HAP-1 (cell line): ENCODE measurements at regions not wholly inside any gene's neighbourhood (a gene's known extent, or its start where the extent isn't known, plus 50 kb on each side); places are given as distances from the start of the nearest gene placed in this dataset.
A peak's percentile ranks its signal among the peaks of the same experiment; 100 is the strongest.

Source experiments
- DNase-seq, 2 experiments: peaks; one replicate each; pipeline ENCODE4 v3.0.0-alpha.2; 2016 to 2020; ENCODE audit warnings: low spot score in 2 of 2
- H3K27me3 ChIP-seq: fragments of 250-450 bp; sonication (Bioruptor Pico); 2 replicates; pipeline ENCODE4 v1.5.1; 2020; ENCODE audit warnings: low read depth, mild to moderate bottlenecking, moderate library complexity
- H3K36me3 ChIP-seq: fragments of 250-450 bp; sonication (Bioruptor Pico); replicated peaks from 2 replicates; pipeline ENCODE4 v1.5.1; 2020; ENCODE audit warnings: mild to moderate bottlenecking
- H3K4me1 ChIP-seq: fragments of 250-450 bp; sonication (Bioruptor Pico); 2 replicates; pipeline ENCODE4 v1.5.1; 2020; ENCODE audit warnings: mild to moderate bottlenecking
- H3K4me3 ChIP-seq: fragments of 250-450 bp; sonication (Bioruptor Pico); 2 replicates; pipeline ENCODE4 v1.5.1; 2020; ENCODE audit warnings: mild to moderate bottlenecking, moderate library complexity
- H3K9me3 ChIP-seq: fragments of 250-450 bp; sonication (Bioruptor Pico); 2 replicates; pipeline ENCODE4 v1.5.1; 2020; ENCODE audit warnings: mild to moderate bottlenecking, moderate library complexity
- in situ Hi-C: fragments of 300-500 bp; cut with MboI; formaldehyde crosslinking; loops from 3 replicates; pipeline ENCODE4 v1.14.3; 2020; ENCODE audit warnings: low sequenced_read_pairs, inconsistent platforms, mixed read lengths

DNA sequence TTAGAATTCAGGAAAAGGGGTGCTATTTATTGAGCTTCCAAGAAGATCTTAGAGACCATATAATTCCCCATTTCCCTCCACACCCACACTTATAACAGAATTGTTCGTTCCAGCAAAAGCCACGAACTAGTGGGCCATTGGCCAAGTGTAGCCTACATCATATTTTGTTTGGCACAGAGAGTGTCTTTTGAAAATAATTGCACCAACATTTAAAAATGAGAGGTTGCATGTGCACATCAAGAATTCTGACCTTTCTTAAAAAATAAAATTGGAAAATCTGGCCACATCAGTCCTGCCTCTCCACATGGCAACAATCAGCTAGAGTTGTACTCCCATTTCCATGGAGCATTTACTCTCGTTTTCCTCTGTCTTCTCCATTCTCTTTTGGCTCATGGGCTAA, 655.5 kb upstream of the FANCL start:
- Histone ChIP-seq H3K9me3 (no peaks in the 10 kb centered on the region), H3K4me1 (no peaks in the 10 kb centered on the region), H3K4me3 (no peak overlapping the region), H3K27me3 (peaks cover 5% of the 10 kb centered on the region; the same call in 1 of the 2 replicates), H3K36me3 (no peaks in the 10 kb centered on the region)
- in situ Hi-C loops, result no loop called here
- DNase-seq, result no peak

DNA sequence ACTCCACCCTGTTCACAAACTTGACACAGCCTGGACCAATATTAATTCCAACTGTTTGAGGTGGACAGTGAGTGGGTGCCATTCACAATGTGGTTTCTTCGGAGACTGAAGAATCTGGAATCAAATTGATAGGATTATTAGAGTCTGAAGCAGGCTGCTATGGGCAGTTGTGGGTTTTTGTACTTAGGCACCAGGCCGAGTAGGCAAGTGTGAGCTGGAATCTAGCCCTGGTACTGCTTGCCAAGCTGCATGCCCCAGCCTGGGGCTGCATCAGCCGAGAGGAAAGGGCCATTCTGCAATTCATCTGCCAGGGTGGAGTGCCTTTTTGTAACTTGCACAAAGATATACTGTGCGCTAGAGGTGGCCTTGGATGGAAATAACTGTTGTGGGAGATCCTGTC, 654.7 kb upstream of the FANCL start:
- in situ Hi-C loops, result no loop called here
- H3K27me3 ChIP-seq, result peaks cover 5% of the 10 kb centered on the region; the same call in 1 of the 2 replicates
- no peak for DNase-seq

DNA sequence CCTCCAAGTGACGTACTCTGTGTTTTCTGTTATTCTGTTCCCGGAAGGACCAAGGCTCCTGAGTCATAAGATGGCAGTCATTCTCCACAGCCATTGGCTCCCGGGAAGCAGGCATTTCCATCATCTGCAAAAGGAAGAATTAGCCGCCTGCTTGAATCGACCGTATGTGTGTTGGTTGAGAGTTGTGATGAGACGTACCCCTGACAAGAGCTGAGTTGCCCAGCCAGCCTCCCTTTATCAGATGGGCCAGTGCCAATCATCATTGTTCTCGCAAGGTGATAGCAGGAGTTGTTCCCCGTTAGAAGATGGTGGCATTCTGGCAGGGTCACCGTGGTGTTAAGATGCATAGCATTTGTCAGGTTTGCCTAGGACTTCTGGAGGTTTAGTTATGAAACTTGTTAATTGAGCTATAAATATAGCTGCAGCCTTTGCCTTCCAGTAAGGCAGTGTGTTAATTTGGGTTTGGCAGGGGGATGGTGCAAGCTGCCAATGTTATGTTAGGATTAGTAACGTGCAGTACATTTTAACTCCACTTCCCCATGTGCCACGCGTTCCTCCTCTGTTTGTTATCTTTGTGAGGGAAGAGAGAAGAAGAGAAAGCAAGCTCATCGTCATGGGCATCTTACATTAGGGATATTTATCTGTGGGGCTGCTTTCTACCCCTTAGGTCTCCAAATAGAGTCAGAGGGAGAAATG, 652.7 kb upstream of the FANCL start:
- Histone ChIP-seq H3K27me3 (peaks cover 5% of the 10 kb centered on the region; the same call in 1 of the 2 replicates), H3K4me1 (no peaks in the 10 kb centered on the region), H3K4me3 (no peak overlapping the region), H3K9me3 (no peaks in the 10 kb centered on the region), H3K36me3 (no peaks in the 10 kb centered on the region)
- DNase-seq, result no peak
- in situ Hi-C loops, result no loop called here

More for the DNA sequence above, 654.7 kb upstream of the FANCL start:
- Histone ChIP-seq H3K4me3 (no peak overlapping the region), H3K4me1 (no peaks in the 10 kb centered on the region), H3K36me3 (no peaks in the 10 kb centered on the region), H3K9me3 (no peaks in the 10 kb centered on the region)

DNA sequence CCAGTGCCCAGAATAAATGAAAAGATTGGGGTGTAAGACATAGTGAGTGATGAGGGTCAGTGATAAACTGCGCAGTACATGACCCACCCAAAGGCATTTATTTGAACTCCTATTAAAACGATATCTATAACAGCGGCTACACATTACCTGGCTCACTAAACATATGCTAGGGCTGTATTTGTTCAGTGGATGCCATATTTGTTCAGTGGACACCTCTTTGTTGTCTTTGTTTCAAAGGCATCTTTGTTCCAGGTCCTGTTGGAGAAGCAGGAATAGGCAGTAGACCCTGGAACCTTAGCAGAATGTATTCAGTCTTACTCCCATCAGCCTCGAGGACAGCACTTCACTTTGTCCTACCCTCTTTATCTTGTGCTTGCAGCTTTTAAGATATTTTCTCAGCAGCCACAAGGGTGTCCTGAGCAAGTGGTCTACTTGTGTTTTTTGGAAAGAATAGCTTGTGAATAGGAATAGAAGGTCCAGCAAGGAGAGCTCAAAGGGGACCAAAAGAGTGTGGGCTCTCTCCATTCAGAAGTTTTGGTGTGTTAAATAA, 650.8 kb upstream of the FANCL start:
- DNase-seq, result no peak
- H3K4me3 ChIP-seq, result no peak overlapping the region
- H3K9me3 ChIP-seq, result no peaks in the 10 kb centered on the region
- H3K4me1 ChIP-seq, result no peaks in the 10 kb centered on the region
- in situ Hi-C loops, result no loop called here
- H3K36me3 ChIP-seq, result no peaks in the 10 kb centered on the region
- peaks cover 5% of the 10 kb centered on the region; the same call in 1 of the 2 replicates for H3K27me3 ChIP-seq

DNA sequence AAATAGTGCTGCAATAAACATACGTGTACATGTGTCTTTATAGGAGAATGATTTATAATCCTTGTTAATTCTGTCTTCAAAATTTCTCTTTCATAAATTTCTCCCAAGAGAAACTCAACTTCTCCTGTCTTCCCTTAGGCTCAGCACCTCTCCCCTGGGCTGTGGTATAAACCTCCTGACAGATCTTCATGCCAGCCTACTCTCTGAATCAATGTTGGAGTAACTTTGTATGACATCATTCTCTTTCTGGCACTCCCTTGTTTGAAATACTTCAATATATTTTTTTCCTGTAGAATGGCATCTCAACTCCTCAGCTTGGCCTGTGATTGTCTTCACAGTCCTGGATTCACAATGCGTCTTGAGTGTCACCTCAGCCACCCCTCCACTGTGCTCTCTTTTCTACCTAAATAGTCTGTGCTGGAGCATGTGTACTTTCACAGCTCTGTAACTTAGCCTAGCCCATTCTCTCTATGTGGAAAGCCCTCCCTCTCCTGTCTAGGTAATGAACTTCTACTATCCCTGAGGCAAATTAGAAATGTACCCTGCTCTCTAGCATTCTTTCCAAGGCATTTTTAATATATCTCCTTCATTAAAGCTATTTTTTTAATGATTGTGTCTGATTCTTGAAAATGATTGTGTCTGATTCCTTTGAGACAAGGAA, 649.9 kb upstream of the FANCL start:
- in situ Hi-C loops, result no loop called here
- DNase-seq, result no peak
- Histone ChIP-seq H3K4me1 (no peaks in the 10 kb centered on the region), H3K9me3 (no peaks in the 10 kb centered on the region), H3K36me3 (no peaks in the 10 kb centered on the region), H3K27me3 (peaks cover 5% of the 10 kb centered on the region; the same call in 1 of the 2 replicates), H3K4me3 (no peak overlapping the region)

DNA sequence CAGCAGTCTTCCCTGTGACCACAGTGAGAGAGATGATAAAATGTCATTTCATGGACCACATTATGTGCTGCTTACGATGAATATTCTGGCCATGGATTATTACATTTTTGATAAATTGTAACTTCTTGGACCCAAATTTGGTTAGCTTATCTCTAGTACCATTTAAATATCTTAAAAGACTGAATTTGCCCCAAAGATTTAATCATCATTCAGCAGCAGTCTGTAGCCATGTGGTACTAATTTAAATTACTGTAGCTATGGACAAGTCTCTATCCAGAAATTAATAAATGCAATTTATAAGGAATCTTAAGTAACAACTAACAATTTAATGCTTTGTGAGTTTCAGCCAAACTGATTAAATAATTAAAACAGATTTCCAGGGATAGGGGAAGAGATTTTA, 644.9 kb upstream of the FANCL start:
- no peaks in the 10 kb centered on the region for H3K27me3 ChIP-seq
- DNase-seq, result no peak
- no peak overlapping the region for H3K4me3 ChIP-seq
- H3K9me3 ChIP-seq, result no peaks in the 10 kb centered on the region
- no peaks in the 10 kb centered on the region for H3K36me3 ChIP-seq
- no peaks in the 10 kb centered on the region for H3K4me1 ChIP-seq
- in situ Hi-C loops, result no loop called here

DNA sequence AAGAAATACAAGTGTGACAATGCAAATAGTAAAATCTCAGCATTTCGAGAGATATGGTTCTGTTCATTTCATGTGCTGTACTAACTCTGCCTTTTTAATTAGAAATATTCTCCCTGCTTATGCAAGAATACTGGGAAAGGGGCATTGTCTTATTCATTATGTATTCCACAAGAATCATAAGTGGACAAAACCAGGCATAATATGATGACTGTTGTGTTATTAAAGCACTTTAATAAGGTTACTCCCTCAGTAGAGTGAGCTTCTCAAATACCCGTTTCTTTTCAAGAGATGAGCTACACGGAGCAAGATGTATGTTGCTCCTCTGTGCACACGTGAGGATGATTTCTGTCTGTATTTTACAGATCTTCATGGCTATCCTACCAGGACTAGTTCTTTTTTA, 638.7 kb upstream of the FANCL start:
- Histone ChIP-seq H3K4me3 (no peak overlapping the region), H3K4me1 (no peaks in the 10 kb centered on the region), H3K9me3 (no peaks in the 10 kb centered on the region), H3K36me3 (no peaks in the 10 kb centered on the region), H3K27me3 (peaks cover 3% of the 10 kb centered on the region; the same call in 1 of the 2 replicates)
- in situ Hi-C loops, result no loop called here
- DNase-seq, result no peak

DNA sequence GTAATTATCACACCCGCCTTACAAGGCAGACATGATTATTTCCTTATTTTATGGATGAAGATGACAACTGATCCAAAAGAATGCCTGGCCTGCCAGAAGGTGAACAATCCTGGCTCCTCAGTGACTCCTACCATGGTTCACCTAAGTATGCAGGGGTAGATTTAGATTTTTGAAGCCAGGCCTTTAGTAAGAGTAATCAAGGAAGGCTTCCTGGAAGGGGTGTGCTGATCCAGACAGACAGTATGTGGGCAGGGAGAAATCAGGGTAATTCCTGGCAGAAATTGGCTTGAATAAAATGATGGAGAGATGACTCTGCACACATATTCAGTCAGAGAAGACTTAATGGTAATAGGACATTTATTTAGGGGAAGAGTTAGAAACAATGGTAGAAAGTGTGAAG, 637.7 kb upstream of the FANCL start:
- Histone ChIP-seq H3K36me3 (no peaks in the 10 kb centered on the region), H3K4me3 (no peak overlapping the region), H3K27me3 (peaks cover 3% of the 10 kb centered on the region; the same call in 1 of the 2 replicates), H3K9me3 (no peaks in the 10 kb centered on the region), H3K4me1 (no peaks in the 10 kb centered on the region)
- DNase-seq, result no peak
- in situ Hi-C loops, result no loop called here

DNA sequence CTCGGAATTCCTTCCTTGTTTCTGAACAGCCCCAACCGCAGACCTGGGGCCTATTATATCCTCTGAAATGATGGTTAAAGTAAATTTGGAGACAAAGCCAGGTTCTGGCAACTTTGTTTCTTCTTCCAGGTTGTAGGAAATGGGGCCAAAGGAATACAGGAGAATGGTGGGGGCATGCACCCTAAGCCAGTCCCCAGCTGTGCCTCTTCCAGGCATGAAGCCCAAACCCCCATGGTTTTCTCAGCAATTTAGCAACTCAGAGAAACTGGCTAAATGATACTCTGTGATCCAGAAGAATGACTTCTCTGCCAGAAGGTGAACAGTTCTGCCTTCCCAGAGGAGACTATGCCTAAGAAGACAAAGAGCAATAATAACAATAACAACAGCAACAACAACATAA, 635.0 kb upstream of the FANCL start:
- Histone ChIP-seq H3K36me3 (no peaks in the 10 kb centered on the region), H3K4me3 (no peak overlapping the region), H3K9me3 (no peaks in the 10 kb centered on the region), H3K4me1 (no peaks in the 10 kb centered on the region), H3K27me3 (peaks cover 3% of the 10 kb centered on the region; the same call in 1 of the 2 replicates)
- in situ Hi-C loops, result no loop called here
- no peak for DNase-seq

DNA sequence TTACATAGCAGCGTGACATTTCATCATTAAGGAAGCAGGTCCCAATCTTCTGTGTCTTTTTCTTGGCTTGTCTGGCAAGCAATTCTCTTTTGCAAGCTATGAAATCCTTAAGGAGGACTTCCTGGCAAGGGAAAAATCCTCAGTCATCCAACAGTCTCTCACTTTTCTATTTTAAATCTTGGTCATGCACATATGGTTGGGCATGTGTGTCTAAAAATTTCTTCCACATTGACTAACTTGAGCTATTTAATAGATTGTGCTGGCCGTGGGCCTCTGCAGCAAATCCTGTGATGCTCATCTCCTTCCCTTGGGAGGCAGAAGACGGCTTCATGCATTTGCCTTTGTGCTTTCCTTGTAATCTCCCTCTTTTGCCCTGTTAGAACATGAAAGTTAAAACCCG, 634.3 kb upstream of the FANCL start:
- H3K27me3 ChIP-seq, result peaks cover 3% of the 10 kb centered on the region; the same call in 1 of the 2 replicates
- no peak overlapping the region for H3K4me3 ChIP-seq
- no peaks in the 10 kb centered on the region for H3K4me1 ChIP-seq
- H3K9me3 ChIP-seq, result no peaks in the 10 kb centered on the region
- in situ Hi-C loops, result no loop called here
- no peak for DNase-seq
- no peaks in the 10 kb centered on the region for H3K36me3 ChIP-seq

DNA sequence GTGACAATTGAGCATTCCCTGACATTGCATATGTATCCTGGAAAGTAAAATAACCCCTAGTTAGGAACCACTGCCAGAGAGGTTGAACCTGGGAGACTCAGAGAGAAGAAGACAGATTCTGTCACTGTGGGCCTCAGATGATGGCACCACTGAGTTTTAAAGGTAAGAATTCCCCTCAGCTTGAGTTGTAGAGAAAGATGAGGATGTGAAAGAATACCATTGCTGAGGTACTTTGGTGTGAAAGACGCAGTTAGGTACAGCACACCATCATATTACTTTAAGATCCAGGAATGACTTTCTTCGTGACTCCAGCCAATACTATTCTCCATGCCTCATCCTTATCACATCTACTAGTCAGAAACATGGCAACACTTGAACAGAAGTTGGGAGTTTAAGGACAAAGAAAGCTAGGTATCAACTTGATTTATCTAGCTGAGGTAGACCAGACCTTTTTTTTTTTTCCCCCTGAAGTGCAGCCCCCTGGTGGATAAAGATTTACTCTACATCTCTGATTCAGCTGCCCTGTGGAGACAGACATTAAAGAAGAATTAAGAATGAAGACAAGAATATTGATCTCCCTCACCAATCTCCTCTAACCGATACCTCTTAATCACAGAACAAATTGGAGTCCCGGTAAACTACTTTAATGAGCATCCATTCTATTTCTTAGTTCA, 630.5 kb upstream of the FANCL start:
- peak in 1 of 2 experiments; percentile 10 for DNase-seq
- Histone ChIP-seq H3K36me3 (no peaks in the 10 kb centered on the region), H3K9me3 (no peaks in the 10 kb centered on the region), H3K27me3 (no peaks in the 10 kb centered on the region), H3K4me3 (no peak overlapping the region), H3K4me1 (no peaks in the 10 kb centered on the region)
- in situ Hi-C loops, result no loop called here

DNA sequence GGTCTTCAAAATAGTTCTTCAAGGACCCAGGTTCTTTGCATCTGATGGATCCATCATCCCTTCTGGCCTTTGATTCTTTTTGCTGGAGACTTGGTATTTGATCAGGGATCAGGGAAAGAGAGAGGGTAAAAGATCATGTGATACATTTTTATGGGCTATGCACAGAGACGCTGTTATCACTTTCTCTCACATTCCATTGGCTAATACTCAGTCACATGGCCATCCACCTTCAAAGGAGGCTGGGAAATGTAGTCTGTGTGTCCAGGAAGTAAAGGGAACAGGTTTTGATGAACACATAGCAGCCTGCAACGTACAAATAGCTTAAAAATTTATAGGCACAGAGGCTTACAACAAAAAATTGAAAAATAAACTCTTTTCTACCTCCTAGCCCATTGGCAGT, 629.6 kb upstream of the FANCL start:
- no peaks in the 10 kb centered on the region for H3K9me3 ChIP-seq
- no peaks in the 10 kb centered on the region for H3K4me1 ChIP-seq
- no peaks in the 10 kb centered on the region for H3K36me3 ChIP-seq
- H3K27me3 ChIP-seq, result no peaks in the 10 kb centered on the region
- in situ Hi-C loops, result no loop called here
- no peak for DNase-seq
- H3K4me3 ChIP-seq, result no peak overlapping the region

DNA sequence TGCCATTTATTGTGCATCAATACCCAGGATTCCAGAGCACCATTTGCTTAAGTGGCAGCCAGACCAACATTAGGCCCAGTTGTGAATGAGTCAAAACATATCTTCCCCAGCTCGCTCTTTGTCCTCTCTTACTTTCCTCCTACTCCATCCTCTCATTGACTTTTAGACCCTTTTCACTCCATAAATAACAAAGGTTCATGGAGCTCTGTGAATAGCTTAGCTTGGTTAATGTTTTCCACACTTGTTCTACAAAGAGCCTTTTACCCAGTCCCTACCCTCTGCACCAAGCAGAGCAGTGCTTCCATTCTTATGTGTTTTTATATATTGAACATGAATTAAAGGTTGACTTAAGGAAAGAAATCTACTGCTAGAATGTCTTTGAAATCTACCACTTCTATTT, 625.8 kb upstream of the FANCL start:
- in situ Hi-C loops, result no loop called here
- Histone ChIP-seq H3K9me3 (no peaks in the 10 kb centered on the region), H3K4me1 (no peaks in the 10 kb centered on the region), H3K27me3 (no peaks in the 10 kb centered on the region), H3K4me3 (no peak overlapping the region), H3K36me3 (no peaks in the 10 kb centered on the region)
- DNase-seq, result no peak

DNA sequence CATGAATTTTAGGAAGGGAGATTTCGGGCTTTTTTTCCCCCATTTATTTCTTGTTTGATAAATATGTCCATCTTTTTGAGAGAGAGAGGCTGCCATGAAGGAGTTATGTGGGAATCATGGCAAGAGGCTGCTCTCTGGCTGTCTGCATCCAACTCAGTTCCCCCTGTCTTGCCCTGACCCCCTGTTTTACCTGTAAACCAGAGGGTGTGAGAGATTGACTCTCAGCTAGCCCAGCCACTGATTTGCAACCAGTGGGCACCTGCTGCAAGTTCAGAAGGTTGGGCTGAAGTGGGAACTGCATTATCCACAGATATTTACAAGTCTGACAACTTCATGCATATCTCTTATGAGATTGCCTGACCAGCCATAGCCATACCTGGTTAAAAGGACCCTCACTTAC, 625.4 kb upstream of the FANCL start:
- in situ Hi-C loops, result no loop called here

More for the DNA sequence above, 625.4 kb upstream of the FANCL start:
- no peaks in the 10 kb centered on the region for H3K4me1 ChIP-seq
- DNase-seq, result no peak
- no peaks in the 10 kb centered on the region for H3K9me3 ChIP-seq
- H3K27me3 ChIP-seq, result no peaks in the 10 kb centered on the region
- no peaks in the 10 kb centered on the region for H3K36me3 ChIP-seq
- H3K4me3 ChIP-seq, result no peak overlapping the region
